B cell (primary cell): ENCODE measurements at regions not wholly inside any gene's neighbourhood (a gene's known extent, or its start where the extent isn't known, plus 50 kb on each side); places are given as distances from the start of the nearest gene placed in this dataset.

ENCODE experiments used
- ATAC-seq: fragments of 200-7000 bp; cut with Tn5 transposase; one replicate; pipeline ENCODE4 v1.10.0; 2021; ENCODE audit warnings: low read depth, mild to moderate bottlenecking, moderate number of reproducible peaks, moderate library complexity
- CTCF ChIA-PET: fragments of 350-600 bp; sonication (Branson Sonifier 250); formaldehyde crosslinking; loops from one replicate; lab custom pipeline; 2021; ENCODE audit warnings: antibody characterized with exemption, inconsistent platforms; lab: Charles Lee
- POLR2A ChIA-PET: fragments of 350-600 bp; sonication (Branson Sonifier 250); formaldehyde crosslinking; loops from one replicate; lab custom pipeline; 2021; ENCODE audit warnings: antibody characterized with exemption; lab: Charles Lee
- DNase-seq: peaks from one replicate; pipeline ENCODE4 v3.0.0; 2013
- H2AFZ ChIP-seq: 2 replicates; pipeline ENCODE4 v1.6.1; 2012; ENCODE audit warnings: mild to moderate bottlenecking, low read depth, low read length; ENCODE audit not compliant: insufficient read depth, poor library complexity, severe bottlenecking
- H3K27ac ChIP-seq, 2 donors: 1 replicate in 1 of 2; 2 replicates in 1 of 2; pipeline ENCODE4 v1.5.1; 2012 to 2013; ENCODE audit warnings: low read length in 2 of 2, mild to moderate bottlenecking in 2 of 2, moderate library complexity in 1 of 2
- H3K27me3 ChIP-seq, 4 experiments: fragments of 200-600 bp in 1 of 4; sonication (generic) in 1 of 4; replicated peaks in 1 of 4; 1 replicate in 2 of 4; 2 replicates in 2 of 4; pipeline versions ENCODE4 v1.6.1 to v1.7.0; 2013 to 2016; ENCODE audit warnings: low read length in 3 of 4, mild to moderate bottlenecking in 2 of 4, mixed read lengths in 1 of 4, moderate library complexity in 1 of 4; ENCODE audit not compliant: insufficient read depth in 4 of 4, control insufficient read depth in 3 of 4; ENCODE audit errors: control extremely low read depth in 1 of 4
- H3K36me3 ChIP-seq, 2 experiments: replicated peaks in 1 of 2; 1 replicate in 1 of 2; 2 replicates in 1 of 2; pipeline versions ENCODE4 v1.6.1 to v1.7.1; 2013; ENCODE audit warnings: low read length in 1 of 2; ENCODE audit not compliant: insufficient read depth in 2 of 2, control insufficient read depth in 1 of 2; ENCODE audit errors: control extremely low read depth in 1 of 2, extremely low read depth in 1 of 2
- H3K4me1 ChIP-seq, 2 donors: fragments of 200-600 bp in 1 of 2; sonication (generic) in 1 of 2; 1 replicate in 1 of 2; 2 replicates in 1 of 2; pipeline versions ENCODE4 v1.5.1 to v1.6.1; 2013 to 2017; ENCODE audit warnings: low read length in 2 of 2; ENCODE audit not compliant: control insufficient read depth in 2 of 2, insufficient read depth in 2 of 2
- H3K4me2 ChIP-seq: replicated peaks from 2 replicates; pipeline ENCODE3; 2012; ENCODE audit warnings: mild to moderate bottlenecking, low read depth, low read length; ENCODE audit not compliant: poor library complexity, severe bottlenecking
- H3K4me3 ChIP-seq, 5 experiments: fragments of 200-600 bp in 1 of 5; sonication (generic) in 1 of 5; 1 replicate in 3 of 5; 2 replicates in 2 of 5; pipeline versions ENCODE4 v1.5.1 to v1.7.0; 2011 to 2016; ENCODE audit warnings: low read length in 4 of 5, mild to moderate bottlenecking in 4 of 5, low read depth in 2 of 5, control low read depth in 1 of 5, moderate library complexity in 1 of 5; ENCODE audit not compliant: insufficient read depth in 1 of 5; ENCODE audit errors: control extremely low read depth in 1 of 5, extremely low read depth in 1 of 5
- H3K79me2 ChIP-seq: fragments of 200-600 bp; sonication (generic); one replicate; pipeline ENCODE4 v1.6.0; 2016; ENCODE audit warnings: low read length; ENCODE audit not compliant: control insufficient read depth, insufficient read depth
- H3K9ac ChIP-seq: fragments of 200-600 bp; sonication (generic); 2 replicates; pipeline ENCODE4 v1.6.1; 2017; ENCODE audit warnings: mild to moderate bottlenecking, low read length, moderate library complexity
- H3K9me3 ChIP-seq, 3 donors: one replicate each; pipeline versions ENCODE4 v1.6.1 to v1.7.1; 2013; ENCODE audit warnings: low read length in 2 of 3; ENCODE audit not compliant: control insufficient read depth in 2 of 3, insufficient read depth in 1 of 3; ENCODE audit errors: control extremely low read depth in 1 of 3
- H4K20me1 ChIP-seq: 2 replicates; pipeline ENCODE4 v1.6.0; 2012; ENCODE audit warnings: mild to moderate bottlenecking, low read length; ENCODE audit not compliant: insufficient read depth, control insufficient read depth, poor library complexity, severe bottlenecking
- H3K27ac Mint-ChIP-seq: one replicate; pipeline ENCODE4 v1.8.0; 2021; ENCODE audit warnings: mixed read lengths
- H3K27me3 Mint-ChIP-seq: one replicate; pipeline ENCODE4 v1.8.0; 2021; ENCODE audit warnings: mixed read lengths
- H3K4me1 Mint-ChIP-seq: one replicate; pipeline ENCODE4 v1.8.0; 2021; ENCODE audit warnings: mixed read lengths
- H3K4me3 Mint-ChIP-seq: one replicate; pipeline ENCODE4 v1.8.0; 2021; ENCODE audit warnings: mixed read lengths
- H3K9me3 Mint-ChIP-seq: one replicate; pipeline ENCODE4 v1.8.0; 2022; ENCODE audit warnings: mixed read lengths; ENCODE audit not compliant: insufficient read depth
- CTCF ChIP-seq: fragments of 200-600 bp; IDR thresholded peaks from one replicate; pipeline ENCODE4 v1.8.0; 2022; ENCODE audit warnings: antibody characterized with exemption, mild to moderate bottlenecking
- EZH2 ChIP-seq: IDR thresholded peaks from 2 replicates; pipeline ENCODE4 v1.6.1; 2012; ENCODE audit warnings: borderline replicate concordance, low read depth, mild to moderate bottlenecking, moderate library complexity, low read length; ENCODE audit not compliant: insufficient read depth, poor library complexity, severe bottlenecking
- WGBS: methylation state at CpG from one replicate; pipeline ENCODE4 v1.1.5; 2013; ENCODE audit warnings: missing lambda C conversion rate; ENCODE audit not compliant: insufficient coverage; 5-methylcytosine and 5-hydroxymethylcytosine counted together
- intact Hi-C: fragments of 100-400 bp; cut with micrococcal nuclease; formaldehyde crosslinking; loops from one replicate; pipeline ENCODE4 v1.10.0; 2022

GRCh38 chr14:98944989-98945388 lies 327.0 kb downstream of the BCL11B start:
- ATAC-seq (no peak), DNase-seq (no peak)
- no peaks in the 10 kb centered on the region for H3K4me1 ChIP-seq
- H4K20me1 ChIP-seq: no peaks in the 10 kb centered on the region
- H3K27me3 ChIP-seq: no peaks in the 10 kb centered on the region
- intact Hi-C loops: no loop called here
- 86% methylated on average over 1 of the region's 5 CpGs for WGBS
- no peaks in the 10 kb centered on the region for H3K79me2 ChIP-seq
- peaks cover 0 to 14% (median 0%) of the 10 kb centered on the region in 3 donors for H3K9me3 ChIP-seq
- POLR2A ChIA-PET: no interaction called here
- no peaks in the 10 kb centered on the region for H3K36me3 ChIP-seq
- H3K27ac Mint-ChIP-seq: no peak overlapping the region
- no peak overlapping the region for H3K4me3 ChIP-seq
- H3K27ac ChIP-seq: no peak overlapping the region
- no peaks in the 10 kb centered on the region for H3K27me3 Mint-ChIP-seq
- H3K4me1 Mint-ChIP-seq: no peaks in the 10 kb centered on the region
- H3K4me2 ChIP-seq: no peak overlapping the region
- no peak overlapping the region for H3K4me3 Mint-ChIP-seq
- no peak for TF ChIP-seq CTCF
- no peak for TF ChIP-seq EZH2
- no peak overlapping the region for H3K9ac ChIP-seq
- no peak overlapping the region for H2AFZ ChIP-seq
- CTCF ChIA-PET: no interaction called here
- H3K9me3 Mint-ChIP-seq: peaks cover 7% of the 10 kb centered on the region

GRCh38 chr14:98945611-98946570 lies 326.1 kb downstream of the BCL11B start:
- Histone ChIP-seq H3K4me3 (no peak overlapping the region), H4K20me1 (no peaks in the 10 kb centered on the region), H3K9ac (no peak overlapping the region), H3K36me3 (no peaks in the 10 kb centered on the region), H3K9me3 (peaks cover 0 to 14% (median 0%) of the 10 kb centered on the region in 3 donors), H3K4me2 (no peak overlapping the region), H3K27ac (no peak overlapping the region), H3K4me1 (no peaks in the 10 kb centered on the region), H3K27me3 (no peaks in the 10 kb centered on the region), H2AFZ (no peak overlapping the region), H3K79me2 (no peaks in the 10 kb centered on the region)
- ChIA-PET CTCF (no interaction called here), POLR2A (no interaction called here)
- H3K27me3 Mint-ChIP-seq: no peaks in the 10 kb centered on the region
- no peak overlapping the region for H3K27ac Mint-ChIP-seq
- no peaks in the 10 kb centered on the region for H3K4me1 Mint-ChIP-seq
- ATAC-seq (no peak), DNase-seq (no peak)
- 65% methylated on average over 22 of the region's 23 CpGs for WGBS
- no peak overlapping the region for H3K4me3 Mint-ChIP-seq
- intact Hi-C loops: no loop called here
- TF ChIP-seq EZH2 (no peak), CTCF (no peak)
- H3K9me3 Mint-ChIP-seq: peaks cover 7% of the 10 kb centered on the region
